Esophagus mucosa (tissue), 1 donor: ENCODE measurements at regions not wholly inside any gene's neighbourhood (a gene's known extent, or its start where the extent isn't known, plus 50 kb on each side); places are given as distances from the start of the nearest gene placed in this dataset.
A peak's percentile ranks its signal among the peaks of the same experiment; 100 is the strongest.

Source experiments
- ATAC-seq: fragments of 200-7000 bp; cut with Tn5 transposase; one replicate; pipeline ENCODE4 v1.9.1; 2020
- donor health status: DM: yes; HTN: yes; CAD: no.

- peak; percentile 48 for ATAC-seq
Observed at GRCh38 chr2:137826373-137827372, 137.6 kb upstream of the HNMT start.

GRCh38 chr2:137828624-137829023, 135.6 kb upstream of the HNMT start:
- ATAC-seq = no peak

GRCh38 chr2:137829251-137829650, 135.0 kb upstream of the HNMT start:
- ATAC-seq = no peak

- ATAC-seq = no peak
Observed at GRCh38 chr2:137834760-137835379, 129.4 kb upstream of the HNMT start.

- no peak for ATAC-seq
Observed at GRCh38 chr2:137836671-137837070, 127.6 kb upstream of the HNMT start.

- no peak for ATAC-seq
Observed at GRCh38 chr2:137837830-137838229, 126.4 kb upstream of the HNMT start.

GRCh38 chr2:137838255-137839092, 125.8 kb upstream of the HNMT start:
- peak; percentile 64 for ATAC-seq

- ATAC-seq = peak; percentile 44
Observed at GRCh38 chr2:137842430-137842829, 121.8 kb upstream of the HNMT start.

GRCh38 chr2:137842952-137843351, 121.3 kb upstream of the HNMT start:
- ATAC-seq = no peak

GRCh38 chr2:137845422-137845821, 118.9 kb upstream of the HNMT start:
- ATAC-seq = no peak

GRCh38 chr2:137846993-137847392, 117.3 kb upstream of the HNMT start:
- ATAC-seq = peak; percentile 82

- ATAC-seq = peak; percentile 96
Observed at GRCh38 chr2:137847443-137847842, 116.8 kb upstream of the HNMT start.

- ATAC-seq = no peak
Observed at GRCh38 chr2:137857881-137858280, 106.4 kb upstream of the HNMT start.

- no peak for ATAC-seq
Observed at GRCh38 chr2:137862651-137863050, 101.6 kb upstream of the HNMT start.

GRCh38 chr2:137865954-137866540, 98.2 kb upstream of the HNMT start:
- ATAC-seq = no peak

GRCh38 chr2:137870682-137871081, 93.6 kb upstream of the HNMT start:
- no peak for ATAC-seq

GRCh38 chr2:137872577-137872976, 91.7 kb upstream of the HNMT start:
- ATAC-seq = no peak

GRCh38 chr2:137873536-137874244, 90.6 kb upstream of the HNMT start:
- no peak for ATAC-seq

- no peak for ATAC-seq
Observed at GRCh38 chr2:137879121-137879520, 85.2 kb upstream of the HNMT start.

- ATAC-seq = no peak
Observed at GRCh38 chr2:137881711-137882110, 82.6 kb upstream of the HNMT start.

- no peak for ATAC-seq
Observed at GRCh38 chr2:137886083-137886831, 78.0 kb upstream of the HNMT start.
